ENCODE measurements at regions not wholly inside any gene's neighbourhood (a gene's known extent, or its start where the extent isn't known, plus 50 kb on each side); places are given as distances from the start of the nearest gene placed in this dataset.
A peak's percentile ranks its signal among the peaks of the same experiment; 100 is the strongest.
"Not testable (repeated sequence)": the region's sequence is repeated elsewhere in the genome, so short reads cannot be mapped to it uniquely, and the experiment has no call there.

DNA sequence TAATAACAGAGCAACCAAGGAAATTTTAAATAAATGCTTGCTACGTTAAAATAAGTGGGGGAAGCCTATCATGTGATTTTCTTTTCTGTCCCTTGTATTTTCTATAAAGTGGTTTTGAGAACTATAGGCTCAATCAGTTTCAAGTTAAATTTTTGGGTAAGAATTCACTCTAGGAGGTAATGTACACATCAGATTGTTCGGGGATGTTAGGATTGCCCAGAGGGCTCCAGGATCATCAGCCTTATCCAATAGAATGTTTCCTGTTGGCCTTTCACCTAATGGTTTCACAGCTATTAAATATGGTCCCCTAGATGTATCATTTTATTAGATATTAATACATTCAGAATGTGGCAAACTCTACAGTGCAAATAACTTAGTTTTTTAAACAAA is 438.4 kb upstream of the NPVF start:
- no peak for DNase-seq

DNA sequence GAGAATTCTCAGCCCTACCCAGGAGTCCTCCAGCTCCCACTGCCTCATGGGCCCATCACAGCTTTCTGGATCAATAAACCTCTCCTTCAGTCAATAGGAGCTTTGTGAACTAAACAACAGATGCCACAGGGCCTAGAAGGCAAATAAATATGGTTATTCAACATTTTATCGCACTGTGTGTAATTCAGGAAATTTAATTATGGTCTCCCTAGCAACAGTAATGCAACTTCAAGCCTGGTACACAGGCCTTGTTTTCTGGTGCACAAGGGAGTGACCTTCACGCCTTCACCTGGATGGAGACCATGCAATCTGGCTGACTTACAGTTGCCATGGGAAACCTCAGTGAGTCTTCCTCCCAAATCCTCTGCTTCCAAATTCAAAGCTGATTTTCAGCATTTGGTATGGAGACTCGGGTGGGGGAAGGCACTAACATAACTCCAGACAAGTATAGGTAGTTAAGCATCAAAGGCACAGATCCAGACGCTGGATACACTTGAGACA is 441.0 kb upstream of the NPVF start:
- DNase-seq = no peak

DNA sequence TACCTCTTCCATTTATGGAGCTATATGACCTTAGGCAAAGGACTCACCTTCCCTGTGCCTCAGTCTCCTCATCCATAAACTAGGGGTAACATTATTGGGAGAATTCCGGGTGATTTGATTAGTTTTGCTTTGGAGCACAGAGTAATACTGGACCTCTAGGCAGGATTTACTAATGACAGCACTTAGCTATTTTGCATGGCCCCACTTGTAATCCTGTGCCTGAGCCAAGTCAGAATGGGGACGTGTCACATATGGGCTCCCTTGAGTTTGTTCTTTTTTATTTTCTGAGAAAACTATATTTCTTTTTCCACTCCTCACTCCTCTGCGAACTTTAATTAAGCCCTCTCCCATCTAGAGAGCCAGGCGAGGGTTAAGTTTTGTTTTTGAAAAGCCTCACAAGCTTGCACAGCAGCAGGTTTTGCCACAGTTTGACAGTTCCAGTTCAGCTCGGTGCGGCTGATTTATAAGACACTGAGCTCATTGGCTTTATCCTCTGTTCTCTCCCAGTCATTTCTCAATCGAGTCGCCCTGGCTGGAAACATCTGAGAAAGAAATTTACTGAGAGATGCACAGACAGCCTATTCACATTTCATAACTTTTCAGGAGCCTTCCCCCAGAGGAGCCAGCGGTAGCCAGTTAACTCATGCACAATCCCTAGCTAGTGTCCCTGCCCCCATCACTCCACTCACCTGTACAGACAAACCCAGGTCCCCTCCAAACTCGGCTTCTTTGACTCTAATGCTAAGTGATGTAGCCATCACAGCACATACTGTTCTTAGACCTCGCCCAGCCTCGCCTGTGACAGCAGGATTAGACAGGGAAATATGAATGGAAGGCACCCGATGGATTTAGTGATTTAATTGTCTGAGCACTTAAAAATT is 441.9 kb upstream of the NPVF start:
- peak; percentile 56 for DNase-seq

DNA sequence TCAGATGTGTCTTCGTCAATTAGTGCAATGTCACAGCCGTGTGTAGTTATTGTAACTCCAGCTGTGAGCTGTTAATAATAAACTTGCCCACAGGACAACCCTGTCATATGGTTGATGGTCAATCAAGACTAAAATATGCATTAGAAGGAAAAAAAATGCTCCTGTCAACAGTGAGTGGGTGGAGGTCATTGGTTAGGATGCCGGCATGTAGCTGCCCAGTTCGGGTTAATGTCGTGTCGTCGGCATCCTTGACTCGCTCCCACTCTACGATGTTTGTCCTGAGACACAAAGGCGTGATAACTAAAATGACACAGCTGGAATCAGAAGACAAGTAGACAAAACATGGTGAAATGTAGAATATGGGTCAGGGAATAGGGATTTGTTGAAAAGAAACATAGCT is 442.8 kb upstream of the NPVF start:
- peak; percentile 33 for DNase-seq

DNA sequence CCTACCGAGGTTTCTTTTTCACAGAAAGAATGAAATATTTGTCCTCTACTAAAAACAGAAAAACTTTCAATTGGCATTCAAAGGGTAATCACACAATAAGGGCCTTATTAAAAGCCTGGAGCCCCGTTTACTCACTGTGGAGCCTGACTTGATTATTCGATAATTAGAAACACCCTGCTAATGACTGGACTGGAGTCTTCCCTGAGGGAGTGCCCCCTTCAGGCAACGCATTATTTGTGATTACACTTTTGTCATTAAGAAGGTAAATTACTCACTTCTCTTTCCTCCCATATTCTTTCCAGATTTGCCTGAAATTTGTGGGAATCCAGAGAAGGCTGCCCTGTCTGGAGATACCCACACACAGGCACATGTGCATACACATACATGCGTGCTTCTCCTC is 444.2 kb upstream of the NPVF start:
- no peak for DNase-seq

DNA sequence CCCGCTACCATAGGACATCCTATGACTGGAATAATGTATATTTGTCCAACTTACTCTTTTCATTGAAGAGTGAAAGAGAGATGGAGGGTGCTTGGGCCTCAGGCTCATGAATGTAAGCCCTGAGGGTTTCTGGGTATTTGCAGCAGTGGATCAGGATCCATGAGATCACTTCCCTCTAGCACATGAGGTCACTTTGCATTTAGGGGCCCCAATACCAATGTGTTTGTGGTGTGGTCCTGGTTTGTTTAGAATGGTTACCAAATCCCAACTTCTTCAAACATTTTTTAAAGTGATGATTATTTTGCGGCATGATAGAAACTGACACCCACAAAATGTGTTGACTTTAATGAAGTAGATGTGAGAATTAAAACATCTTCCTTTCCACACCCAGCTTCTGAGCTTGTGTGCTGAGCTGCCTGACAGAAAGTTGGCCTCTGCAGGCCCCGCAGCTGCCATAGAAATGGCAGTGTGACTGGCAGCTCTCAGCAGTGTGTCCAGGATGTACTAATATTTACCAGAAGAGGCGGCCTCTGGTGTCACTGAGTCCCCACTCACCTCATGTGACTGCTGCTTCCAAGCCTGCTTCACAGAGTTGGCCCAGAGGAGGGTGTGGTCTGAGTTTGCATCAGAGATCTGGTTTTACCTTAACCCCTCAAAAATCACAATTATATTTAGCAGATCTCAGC is 447.6 kb upstream of the NPVF start:
- no peak for DNase-seq

DNA sequence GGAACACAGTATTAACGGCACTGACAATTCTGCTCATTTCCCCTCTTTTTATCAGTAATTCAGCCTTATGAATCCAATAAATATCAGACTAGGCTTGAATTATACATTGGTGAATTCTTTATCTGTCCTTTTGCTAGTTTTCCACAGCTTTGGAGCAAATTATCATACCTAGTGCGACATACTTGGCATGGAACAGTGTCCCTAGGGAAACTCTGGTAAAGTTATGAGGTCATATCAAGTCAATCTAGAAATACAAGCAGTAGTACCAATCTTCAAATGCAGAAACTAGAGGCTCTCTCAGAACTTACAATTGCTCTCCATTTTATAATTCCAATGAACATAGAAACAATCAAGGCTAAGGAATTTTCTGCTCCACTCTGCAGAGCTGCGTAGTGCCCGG is 449.3 kb upstream of the NPVF start:
- no peak for DNase-seq

DNA sequence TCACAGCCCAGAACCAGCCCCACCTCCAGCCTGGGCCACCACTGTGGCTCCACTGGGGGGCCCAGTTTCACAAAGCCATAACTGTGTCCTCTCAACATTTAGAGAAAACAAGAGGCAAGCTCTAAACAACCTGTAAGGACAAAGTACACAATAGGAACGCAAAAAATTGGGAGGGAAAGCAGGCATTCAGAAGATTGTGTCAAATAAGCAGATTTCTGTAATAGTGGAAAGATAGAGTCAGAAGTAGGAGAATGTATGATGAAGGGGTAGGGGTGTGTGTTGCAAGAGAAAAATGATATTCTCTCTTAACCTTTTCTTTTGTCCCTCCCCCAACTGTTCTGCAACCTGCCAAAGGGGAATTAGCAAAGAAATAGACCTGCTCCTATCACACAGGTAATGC is 449.9 kb upstream of the NPVF start:
- DNase-seq = no peak

DNA sequence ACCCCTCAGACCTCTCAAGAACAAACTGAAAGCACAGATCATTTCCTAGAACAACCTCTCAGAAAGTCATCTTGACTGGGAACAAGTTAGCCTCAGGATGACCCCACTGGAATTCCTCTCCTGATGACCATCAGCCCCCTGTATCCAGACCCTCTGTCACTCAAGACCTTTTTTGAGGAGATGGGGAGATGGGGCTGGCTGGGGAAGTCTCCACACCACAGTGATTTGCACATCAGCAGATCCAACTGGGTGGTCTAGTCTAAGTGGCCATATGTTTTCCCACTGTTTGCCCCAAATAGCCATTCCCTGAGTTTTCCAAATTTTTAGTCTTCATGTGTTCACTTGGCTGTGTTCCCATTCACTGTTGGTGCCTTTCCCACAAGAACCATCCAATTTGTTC is 452.4 kb upstream of the NPVF start:
- no peak for DNase-seq

DNA sequence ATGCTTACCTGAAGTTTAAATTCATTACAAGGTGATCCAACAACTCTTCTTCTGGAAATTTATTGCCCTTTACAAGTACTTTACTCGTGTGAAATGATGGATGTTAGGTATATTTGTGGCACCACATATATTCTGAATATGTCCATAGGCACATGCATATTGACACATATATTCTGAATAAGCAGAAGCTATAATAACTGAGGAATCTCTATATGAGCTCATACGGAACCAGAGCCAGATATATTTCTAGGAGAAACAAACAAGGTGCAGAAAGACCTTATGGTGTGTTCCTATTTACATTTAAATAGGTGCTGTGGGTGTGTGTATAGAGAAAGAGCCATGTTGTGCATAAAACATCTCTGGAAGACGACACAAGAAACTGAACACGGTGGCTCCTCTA is 456.1 kb upstream of the NPVF start:
- DNase-seq = no peak

DNA sequence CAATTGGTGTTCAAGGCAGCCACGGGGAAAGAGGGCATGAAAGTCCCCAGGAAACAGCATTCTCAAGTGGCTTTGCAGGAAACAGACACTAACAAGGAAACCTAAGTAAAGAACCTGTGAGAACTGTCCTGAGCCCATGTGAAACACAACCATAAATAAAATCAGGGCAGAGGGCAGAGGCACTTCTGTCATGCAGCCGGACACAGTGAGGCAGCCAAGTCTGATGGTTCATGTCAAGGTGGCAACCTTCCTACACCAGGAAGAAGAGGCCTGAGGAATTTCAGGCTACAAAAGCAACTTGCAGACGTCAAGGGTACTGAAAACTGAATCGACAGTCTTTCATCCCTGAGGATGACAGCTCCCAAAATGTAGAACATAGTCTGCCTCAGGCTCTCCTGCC is 458.2 kb upstream of the NPVF start:
- DNase-seq = no peak

DNA sequence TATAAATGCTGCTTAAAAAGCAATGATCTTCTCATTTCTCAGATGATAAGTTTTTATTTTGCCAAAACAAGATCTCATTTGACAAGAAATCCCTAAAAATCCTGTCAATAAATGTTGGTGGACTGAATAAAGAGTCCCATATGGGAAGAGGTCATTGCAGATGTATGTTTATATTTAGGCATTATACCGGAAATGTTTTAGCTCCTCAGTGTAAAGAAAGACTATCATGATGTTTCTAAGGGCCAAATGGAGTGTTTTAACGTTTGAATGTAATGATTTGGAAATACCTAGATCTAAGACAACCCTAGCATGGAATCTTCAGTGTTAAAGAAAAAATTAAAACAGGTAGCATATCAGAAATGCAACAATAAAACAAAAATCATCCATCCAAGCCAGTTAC is 457.8 kb upstream of the NFE2L3 start:
- DNase-seq = no peak

DNA sequence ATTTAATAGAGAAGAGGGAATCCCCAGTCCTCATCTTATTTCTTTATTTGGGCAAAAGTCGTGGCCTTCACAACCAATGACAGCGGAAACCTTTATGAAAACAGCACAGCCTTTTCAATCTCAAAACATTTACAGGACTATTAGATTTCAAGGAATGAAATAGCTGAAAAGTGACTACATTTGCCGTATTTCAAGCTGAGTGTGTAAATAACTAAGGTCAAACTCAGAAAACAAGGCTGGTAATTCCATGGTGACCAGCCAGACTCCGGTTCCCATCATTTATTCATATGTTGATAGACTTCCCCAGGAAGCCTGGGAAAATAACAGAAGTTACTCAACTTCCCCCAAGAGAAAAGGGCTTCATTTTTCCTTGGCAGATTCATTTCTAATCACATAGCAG is 457.3 kb upstream of the NFE2L3 start:
- no peak for DNase-seq

DNA sequence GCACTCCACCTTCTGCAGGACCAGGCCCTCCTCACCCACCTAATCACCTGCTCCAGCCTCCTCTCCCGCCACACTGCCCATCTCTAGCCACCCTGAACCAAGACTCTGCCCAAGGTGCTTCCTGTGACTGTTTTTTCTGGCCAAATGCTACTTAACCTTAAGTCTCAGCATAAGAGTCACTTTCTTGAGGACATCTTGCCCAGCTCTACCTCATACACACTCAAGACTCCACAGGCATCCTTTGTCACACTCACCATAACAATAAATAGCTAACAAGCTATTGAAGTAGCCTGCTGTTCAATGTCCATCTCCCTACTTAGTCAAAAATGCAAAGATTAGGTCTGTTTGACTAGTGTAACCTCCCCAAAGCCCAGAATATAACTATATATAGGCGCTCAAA is 455.4 kb upstream of the NFE2L3 start:
- DNase-seq = no peak

DNA sequence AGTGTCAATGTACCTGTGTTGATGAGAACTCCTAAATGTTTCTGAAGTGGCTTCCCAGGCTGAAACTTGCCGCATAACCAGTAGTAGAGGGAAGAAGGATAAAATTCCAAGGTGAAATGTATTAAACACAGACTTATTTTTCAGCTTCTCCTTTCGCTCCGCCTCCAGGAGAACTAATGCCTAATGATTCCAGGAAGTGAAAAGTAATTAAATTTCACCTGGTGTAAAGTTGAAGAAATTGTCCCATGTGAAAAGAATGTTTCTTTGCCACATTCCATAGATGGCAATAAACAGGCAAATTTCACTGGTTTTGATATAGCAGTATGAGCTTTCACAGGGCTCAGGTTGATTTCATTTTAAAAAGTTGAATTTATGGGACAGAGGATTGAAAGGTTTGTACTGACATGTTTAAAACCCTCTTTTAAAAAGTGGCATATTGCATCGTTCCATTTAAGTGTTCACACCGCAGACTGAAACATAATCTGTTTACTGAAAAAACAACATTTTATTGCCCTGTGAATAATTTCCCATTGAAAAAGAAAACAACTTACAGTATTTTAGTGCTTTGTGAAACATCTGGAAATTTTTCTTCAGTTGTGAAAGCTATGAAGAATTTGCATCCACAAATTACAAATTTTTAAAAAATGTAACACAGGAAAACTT is 453.4 kb upstream of the NFE2L3 start:
- peak; percentile 78 for DNase-seq

DNA sequence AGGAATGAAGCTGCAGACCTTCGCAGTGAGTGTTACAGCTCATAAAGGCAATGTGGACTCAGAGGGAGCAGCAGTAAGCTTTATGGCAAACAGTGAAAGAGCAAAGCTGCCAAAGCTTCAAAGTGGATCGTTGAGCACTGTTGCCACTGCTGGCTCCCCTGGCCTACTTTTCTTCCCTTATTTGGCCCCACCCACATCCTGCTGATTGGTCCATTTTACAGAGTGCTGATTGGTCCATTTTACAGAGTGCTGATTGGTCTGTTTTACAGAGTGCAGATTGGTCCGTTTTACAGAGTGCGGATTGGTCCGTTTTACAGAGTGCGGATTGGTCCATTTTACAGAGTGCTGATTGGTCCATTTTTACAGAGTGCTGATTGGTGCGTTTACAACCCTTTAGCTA is 451.9 kb upstream of the NFE2L3 start:
- DNase-seq = not testable (repeated sequence)

DNA sequence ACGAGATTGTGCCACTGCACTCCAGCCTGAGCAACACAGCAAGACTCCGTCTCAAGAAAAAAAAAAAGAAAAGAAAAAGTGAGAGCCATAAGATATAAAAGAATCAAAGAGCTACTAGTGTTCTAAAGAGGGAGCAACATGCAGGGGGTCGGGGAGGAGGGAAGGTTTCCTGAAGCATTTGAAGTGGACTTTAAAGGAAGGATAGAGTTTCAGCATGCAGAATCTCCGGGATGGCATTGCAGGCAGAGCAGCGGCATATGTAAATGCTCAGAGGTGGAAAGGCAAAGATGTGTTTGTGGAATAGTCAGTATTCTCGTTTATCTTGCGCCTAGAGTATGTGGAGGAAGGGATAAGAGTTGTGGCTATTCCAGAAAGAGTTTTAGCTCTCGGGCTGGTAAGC is 447.6 kb upstream of the NFE2L3 start:
- DNase-seq = no peak

DNA sequence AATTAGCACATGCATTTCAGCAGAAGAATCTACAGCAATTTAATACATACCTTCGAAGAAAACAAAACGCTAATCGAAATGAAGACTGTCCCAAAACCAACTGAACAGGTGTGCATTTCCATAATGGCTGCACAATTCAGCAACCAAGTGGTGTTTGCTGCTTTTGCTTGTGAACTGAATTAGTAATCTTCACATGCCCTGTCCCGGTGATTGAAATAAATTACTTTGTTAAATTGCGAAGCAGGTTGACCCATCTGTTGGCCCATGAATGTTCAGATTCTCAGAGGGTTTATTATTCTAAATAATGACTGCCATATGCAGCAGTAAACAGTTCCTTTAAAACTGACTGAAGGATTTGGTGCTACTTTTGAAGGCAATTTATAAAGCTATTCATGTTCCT is 445.2 kb upstream of the NFE2L3 start:
- DNase-seq = no peak

DNA sequence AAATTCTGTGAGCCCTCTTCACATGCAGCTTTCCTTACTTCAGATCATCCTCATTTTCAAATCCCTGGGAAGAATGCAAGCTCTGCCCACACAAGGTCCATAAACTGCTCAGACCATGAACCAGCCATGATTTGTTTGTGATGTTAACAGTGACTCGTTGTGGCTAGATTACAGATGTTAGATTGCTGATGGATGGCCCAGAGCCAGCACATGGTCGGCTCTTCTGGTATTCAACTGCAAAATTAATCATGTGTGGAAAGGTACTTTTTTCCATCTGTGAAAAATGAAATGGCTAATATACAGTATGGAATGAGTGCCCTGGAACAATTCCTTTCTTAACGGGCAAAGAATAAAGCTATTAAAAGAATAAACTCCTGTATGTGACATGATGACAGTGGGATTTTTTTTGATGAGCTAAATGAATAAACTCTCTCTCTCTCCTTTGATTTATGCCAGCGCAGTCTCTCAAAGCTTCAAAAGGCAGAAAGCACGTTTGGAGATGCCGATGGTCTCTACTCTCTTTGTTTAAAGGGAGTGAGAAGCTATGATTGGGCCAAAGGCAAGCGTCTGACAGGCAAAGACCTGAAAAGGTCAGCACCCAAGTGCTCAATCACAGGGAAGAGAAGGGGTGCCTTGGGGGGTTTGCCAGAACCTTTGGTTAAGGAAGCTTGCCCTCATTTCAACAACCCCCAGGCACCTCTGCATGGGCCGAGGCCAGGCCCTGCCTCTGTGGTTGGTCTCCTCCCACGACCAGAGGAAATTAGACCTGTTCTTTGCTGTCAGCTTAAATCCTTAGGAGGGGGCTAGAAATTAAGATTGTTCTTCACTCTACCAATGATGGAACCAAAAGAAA is 444.0 kb upstream of the NFE2L3 start:
- no peak for DNase-seq

DNA sequence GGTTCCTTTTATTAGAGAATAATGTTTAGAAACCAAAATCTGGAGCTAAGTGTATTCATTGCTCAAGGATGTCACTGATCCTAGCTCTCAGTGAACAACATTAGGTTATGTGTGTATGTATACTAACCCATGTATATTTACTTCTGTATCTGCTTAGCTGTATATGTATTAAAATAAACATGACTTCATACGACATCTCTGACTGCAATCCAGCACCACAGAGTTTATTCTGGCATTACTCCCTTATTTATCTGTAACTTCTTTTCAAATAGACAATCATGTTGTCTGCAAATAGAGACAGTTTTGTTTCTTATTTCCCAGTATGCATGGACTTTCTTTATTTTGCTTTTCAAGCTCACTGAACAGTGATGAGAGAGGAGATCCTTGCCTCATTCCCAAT is 441.0 kb upstream of the NFE2L3 start:
- DNase-seq = no peak

DNA sequence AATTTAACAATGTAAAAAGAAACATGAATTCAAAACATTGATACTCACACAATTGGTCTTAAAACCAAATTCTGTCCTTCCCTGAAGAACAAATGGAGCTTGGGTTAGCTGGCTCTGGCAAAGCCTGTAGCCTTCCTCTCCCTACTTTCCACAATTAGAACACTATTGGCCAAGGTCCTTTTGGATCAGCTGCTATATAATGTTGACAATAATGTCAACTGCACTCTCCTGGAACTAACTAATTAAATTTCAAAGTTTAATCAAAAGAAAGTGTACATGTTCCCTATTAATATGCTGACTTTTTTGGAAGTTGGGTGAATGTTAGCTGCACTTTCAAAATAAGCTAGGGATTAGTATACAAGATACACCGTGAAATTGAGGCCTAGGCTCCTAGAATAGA is 440.1 kb upstream of the NFE2L3 start:
- no peak for DNase-seq

DNA sequence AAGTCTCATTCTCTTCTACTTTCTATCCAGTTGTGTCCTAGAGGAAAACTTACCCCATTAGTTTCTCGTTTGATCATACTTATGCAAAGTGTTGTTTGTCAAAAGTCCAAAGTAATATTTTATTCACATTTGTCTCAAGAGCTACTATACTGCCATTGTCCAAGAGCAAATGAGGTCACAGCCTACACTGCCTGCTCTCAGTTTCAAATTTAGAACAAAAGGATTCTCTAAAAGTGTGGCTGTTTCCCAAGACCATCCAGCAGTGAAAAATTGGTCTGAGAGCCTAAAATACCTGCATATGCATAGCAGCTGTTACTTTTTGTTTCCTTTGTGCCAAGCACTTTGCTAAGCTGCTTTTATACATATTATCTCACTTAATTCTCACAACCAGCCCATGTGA is 439.5 kb upstream of the NFE2L3 start:
- DNase-seq = no peak

All from left kidney (tissue), 1 donor.